ENCODE measurements at regions not wholly inside any gene's neighbourhood (a gene's known extent, or its start where the extent isn't known, plus 50 kb on each side); places are given as distances from the start of the nearest gene placed in this dataset.

DNA sequence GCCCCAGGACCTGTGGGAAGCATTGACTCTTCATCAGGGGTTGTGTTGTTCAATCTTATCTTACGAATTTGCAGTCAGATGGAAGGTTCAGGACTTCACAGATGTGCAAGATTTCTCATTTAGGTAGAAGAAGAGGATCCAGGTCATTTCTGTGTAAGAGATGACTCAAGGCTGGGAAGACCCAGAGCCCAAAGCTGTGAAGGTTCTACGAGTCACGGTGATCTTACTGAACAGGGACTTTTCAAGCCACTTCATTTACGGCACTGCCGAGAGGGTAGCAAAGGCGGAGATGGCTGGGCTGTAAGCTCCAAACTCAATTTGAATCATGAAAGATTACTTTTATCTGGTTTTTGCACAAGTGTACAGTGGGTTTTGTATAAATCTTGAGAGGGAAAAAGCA is 228.0 kb upstream of the MEX3C start:
- H3K9me3 ChIP-seq = no peaks in the 10 kb centered on the region
- DNase-seq = no peak
- H3K27me3 ChIP-seq = no peaks in the 10 kb centered on the region
- H3K36me3 ChIP-seq = no peaks in the 10 kb centered on the region
- no peak overlapping the region for H3K4me3 ChIP-seq

- Histone ChIP-seq H3K4me3 (no peak overlapping the region), H3K36me3 (no peaks in the 10 kb centered on the region)
- DNase-seq = no peak
Observed at GRCh38 chr18:51425889-51426288, 228.4 kb upstream of the MEX3C start.

GRCh38 chr18:51426996-51427395 is 229.5 kb upstream of the MEX3C start:
- no peak for DNase-seq
- H3K27me3 ChIP-seq = no peaks in the 10 kb centered on the region
- H3K9me3 ChIP-seq = no peaks in the 10 kb centered on the region
- H3K36me3 ChIP-seq = no peaks in the 10 kb centered on the region
- no peak overlapping the region for H3K4me3 ChIP-seq

More at GRCh38 chr18:51425889-51426288, 228.4 kb upstream of the MEX3C start:
- Histone ChIP-seq H3K9me3 (no peaks in the 10 kb centered on the region), H3K27me3 (no peaks in the 10 kb centered on the region)

DNA sequence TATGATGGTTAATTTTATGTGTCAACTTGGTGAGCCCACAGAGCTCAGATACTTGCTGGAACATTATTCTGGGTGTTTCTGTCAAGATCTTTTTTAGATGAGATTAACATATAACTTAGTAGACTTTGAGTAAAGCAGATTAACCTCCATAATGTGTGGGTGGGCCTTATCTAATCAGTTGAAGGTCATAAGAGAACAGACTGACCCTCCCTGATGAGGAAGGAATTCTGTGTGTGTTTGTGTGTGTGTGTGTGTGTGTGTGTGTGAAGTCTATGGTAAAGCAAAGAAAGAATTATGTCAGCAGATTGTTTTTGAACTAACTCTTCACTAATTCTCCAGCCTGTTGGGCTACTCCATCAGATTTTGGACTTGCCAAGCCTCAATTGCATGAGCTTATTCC is 232.2 kb upstream of the MEX3C start:
- no peak for DNase-seq
- no peaks in the 10 kb centered on the region for H3K36me3 ChIP-seq
- no peak overlapping the region for H3K4me3 ChIP-seq
- H3K27me3 ChIP-seq = no peaks in the 10 kb centered on the region
- no peaks in the 10 kb centered on the region for H3K9me3 ChIP-seq

GRCh38 chr18:51430538-51430937 is 233.1 kb upstream of the MEX3C start:
- Histone ChIP-seq H3K4me3 (no peak overlapping the region), H3K9me3 (no peaks in the 10 kb centered on the region), H3K36me3 (no peaks in the 10 kb centered on the region), H3K27me3 (no peaks in the 10 kb centered on the region)
- no peak for DNase-seq

DNA sequence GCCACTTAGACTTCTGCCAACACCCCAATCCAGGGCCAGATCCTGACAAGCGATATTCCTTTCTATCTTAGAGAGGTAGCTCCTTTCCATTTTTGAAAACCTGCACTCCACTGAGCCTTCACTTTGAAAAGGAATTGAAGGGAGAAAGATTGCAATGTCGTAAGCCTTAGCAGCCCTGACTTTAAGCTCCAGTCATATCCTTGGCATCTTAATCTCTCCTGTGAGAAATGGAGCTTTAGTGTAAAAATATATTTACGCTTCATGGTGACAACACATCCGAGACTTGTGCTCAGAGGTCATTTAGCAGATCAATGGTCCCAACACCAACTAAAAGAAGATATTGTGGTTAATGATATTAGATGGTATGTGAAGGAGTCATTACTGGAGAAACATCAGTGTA is 235.8 kb upstream of the MEX3C start:
- H3K9me3 ChIP-seq = no peaks in the 10 kb centered on the region
- DNase-seq = no peak
- no peaks in the 10 kb centered on the region for H3K27me3 ChIP-seq
- H3K36me3 ChIP-seq = no peaks in the 10 kb centered on the region
- H3K4me3 ChIP-seq = no peak overlapping the region

GRCh38 chr18:51433881-51434280 is 236.4 kb upstream of the MEX3C start:
- DNase-seq = no peak
- H3K9me3 ChIP-seq = no peaks in the 10 kb centered on the region
- no peaks in the 10 kb centered on the region for H3K36me3 ChIP-seq
- H3K27me3 ChIP-seq = no peaks in the 10 kb centered on the region
- no peak overlapping the region for H3K4me3 ChIP-seq

- no peaks in the 10 kb centered on the region for H3K9me3 ChIP-seq
- no peak overlapping the region for H3K4me3 ChIP-seq
- H3K27me3 ChIP-seq = no peaks in the 10 kb centered on the region
- DNase-seq = no peak
- H3K36me3 ChIP-seq = no peaks in the 10 kb centered on the region
Observed at GRCh38 chr18:51437280-51438271, 240.1 kb upstream of the MEX3C start.

GRCh38 chr18:51438797-51439350 is 241.4 kb upstream of the MEX3C start:
- Histone ChIP-seq H3K27me3 (no peaks in the 10 kb centered on the region), H3K4me3 (no peak overlapping the region), H3K9me3 (no peaks in the 10 kb centered on the region), H3K36me3 (no peaks in the 10 kb centered on the region)
- no peak for DNase-seq

GRCh38 chr18:51442012-51442411 is 244.5 kb upstream of the MEX3C start:
- Histone ChIP-seq H3K9me3 (no peaks in the 10 kb centered on the region), H3K36me3 (no peaks in the 10 kb centered on the region), H3K4me3 (no peak overlapping the region), H3K27me3 (no peaks in the 10 kb centered on the region)
- DNase-seq = no peak

DNA sequence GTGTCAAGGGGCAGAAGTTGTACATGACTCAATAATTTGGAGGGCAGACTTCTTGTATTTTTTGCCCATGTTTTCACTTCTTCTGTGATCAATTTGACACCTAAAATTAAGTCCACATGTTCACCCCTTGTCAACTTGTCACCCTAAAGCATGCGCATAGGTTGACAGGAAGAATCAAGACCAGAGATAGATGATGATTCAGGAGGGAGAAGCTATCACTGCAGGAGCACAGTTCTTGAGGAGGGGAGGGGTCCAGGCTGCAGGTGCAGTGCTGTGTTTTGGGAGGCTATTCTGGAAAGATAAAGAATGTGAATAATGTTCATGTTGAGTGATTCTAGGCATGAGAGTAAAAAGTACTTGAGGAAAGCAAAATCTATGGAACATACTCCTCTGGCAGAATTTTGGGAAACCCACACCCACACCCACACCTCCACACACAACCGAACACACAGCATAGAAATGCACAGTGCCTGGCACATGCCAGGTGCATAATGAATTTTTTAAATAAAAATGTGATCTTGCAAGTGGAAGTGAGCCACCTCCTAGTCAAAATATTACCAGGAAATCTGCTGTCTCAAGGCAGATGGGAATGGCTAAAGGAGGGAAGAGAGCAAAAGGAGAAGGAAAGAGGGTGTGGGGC is 249.2 kb upstream of the MEX3C start:
- H3K27me3 ChIP-seq = no peaks in the 10 kb centered on the region
- H3K36me3 ChIP-seq = no peaks in the 10 kb centered on the region
- H3K9me3 ChIP-seq = no peaks in the 10 kb centered on the region
- no peak overlapping the region for H3K4me3 ChIP-seq
- no peak for DNase-seq

DNA sequence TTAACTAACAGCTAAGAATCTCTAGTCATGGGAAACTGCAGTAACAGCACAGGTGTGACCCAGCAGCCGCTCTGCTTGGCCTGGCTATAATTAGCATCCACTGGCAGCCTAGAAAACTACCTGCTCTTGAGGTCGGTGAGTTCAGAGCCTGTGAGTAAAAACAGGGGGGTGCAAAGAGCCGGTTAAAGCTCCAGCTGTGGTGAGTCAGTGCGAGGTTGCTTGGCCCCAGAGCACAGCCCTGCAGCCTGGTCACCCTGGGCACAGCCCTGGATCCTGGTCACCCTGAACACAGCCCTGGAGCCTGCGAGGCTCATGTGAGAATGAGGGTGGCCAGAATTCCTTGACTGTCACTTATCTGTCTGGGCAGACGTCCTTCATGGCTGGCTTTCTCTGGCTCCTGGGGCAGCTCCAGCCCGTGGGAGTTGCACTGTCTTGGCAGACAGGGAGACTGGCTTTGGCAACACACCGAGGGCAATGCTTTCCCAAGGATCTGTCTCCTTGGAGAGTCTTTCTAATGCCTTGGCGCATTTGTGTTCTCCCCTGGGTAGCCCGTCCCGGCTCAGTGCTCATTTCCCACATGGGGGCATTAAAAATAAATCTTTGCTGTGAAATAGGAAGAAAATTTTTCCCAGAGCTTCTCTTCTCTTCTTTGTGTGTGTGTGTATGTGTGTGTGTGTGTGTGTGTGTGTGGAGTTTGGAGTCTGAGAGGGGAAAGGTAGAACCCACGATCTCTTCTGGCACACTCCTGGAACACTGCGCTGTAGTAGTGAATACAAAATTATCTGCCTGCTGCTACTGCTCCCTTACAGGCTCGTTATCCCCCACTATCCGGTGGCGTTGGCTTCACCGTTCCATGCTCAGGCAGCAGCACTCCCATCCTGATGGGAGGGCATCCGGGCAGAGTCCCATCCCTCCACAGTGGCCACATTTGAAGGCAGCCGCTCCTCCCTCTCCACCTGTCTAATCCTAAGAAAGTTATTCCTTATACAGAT is 250.2 kb upstream of the MEX3C start:
- peak; percentile 9 for DNase-seq
- Histone ChIP-seq H3K4me3 (no peak overlapping the region), H3K9me3 (no peaks in the 10 kb centered on the region), H3K36me3 (no peaks in the 10 kb centered on the region), H3K27me3 (no peaks in the 10 kb centered on the region)

- no peak overlapping the region for H3K4me3 ChIP-seq
- no peaks in the 10 kb centered on the region for H3K9me3 ChIP-seq
- no peak for DNase-seq
- H3K36me3 ChIP-seq = no peaks in the 10 kb centered on the region
- H3K27me3 ChIP-seq = no peaks in the 10 kb centered on the region
Observed at GRCh38 chr18:51448949-51449348, 251.5 kb upstream of the MEX3C start.

GRCh38 chr18:51453594-51453993 is 256.1 kb upstream of the MEX3C start:
- H3K4me3 ChIP-seq = no peak overlapping the region
- H3K9me3 ChIP-seq = no peaks in the 10 kb centered on the region
- no peaks in the 10 kb centered on the region for H3K27me3 ChIP-seq
- no peaks in the 10 kb centered on the region for H3K36me3 ChIP-seq
- DNase-seq = no peak

DNA sequence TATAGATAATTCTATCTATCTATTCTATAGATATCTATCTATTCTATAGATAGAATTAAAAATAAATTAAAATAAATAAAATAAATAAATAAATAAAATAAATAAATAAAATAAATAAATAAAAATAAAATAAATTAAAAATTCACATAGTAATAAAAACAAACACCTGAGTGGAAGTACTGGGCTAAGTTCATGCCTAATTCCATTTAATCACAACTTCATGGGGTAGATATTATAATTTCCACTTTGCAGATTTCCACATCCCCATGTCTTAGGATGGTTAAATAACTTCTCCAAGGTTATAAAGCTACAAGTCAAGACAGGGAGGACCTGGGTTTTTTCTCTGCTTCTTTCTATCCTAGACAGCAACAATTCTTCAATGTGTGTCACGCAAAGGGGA is 261.4 kb upstream of the MEX3C start:
- DNase-seq = no peak
- no peaks in the 10 kb centered on the region for H3K9me3 ChIP-seq
- no peak overlapping the region for H3K4me3 ChIP-seq
- H3K27me3 ChIP-seq = no peaks in the 10 kb centered on the region
- H3K36me3 ChIP-seq = no peaks in the 10 kb centered on the region

- no peak for DNase-seq
- no peaks in the 10 kb centered on the region for H3K9me3 ChIP-seq
- H3K27me3 ChIP-seq = no peaks in the 10 kb centered on the region
- no peak overlapping the region for H3K4me3 ChIP-seq
- no peaks in the 10 kb centered on the region for H3K36me3 ChIP-seq
Observed at GRCh38 chr18:51461956-51462355, 264.5 kb upstream of the MEX3C start.

Measured in MG63 (cell line).